ENCODE measurements at regions not wholly inside any gene's neighbourhood (a gene's known extent, or its start where the extent isn't known, plus 50 kb on each side); places are given as distances from the start of the nearest gene placed in this dataset.

GRCh38 chr1:79928901-79929300, 922.4 kb upstream of the ADGRL4 start:
- Histone ChIP-seq H3K79me1 (replicated peaks; ENCODE audit: low read length, poor library complexity, severe bottlenecking) (no peaks in the 10 kb centered on the region), H2BK15ac (ENCODE audit: low read depth, poor library complexity, severe bottlenecking) (no peak overlapping the region), H3K23ac (ENCODE audit: low read length in 2 of 2) (no peak overlapping the region), H3K9me3 (ENCODE audit: control insufficient read depth, low read length) (peaks cover 3% of the 10 kb centered on the region), H3K27me3 (ENCODE audit: control insufficient read depth in 1 of 2, insufficient read depth in 1 of 2, low read length in 2 of 2) (no peaks in the 10 kb centered on the region), H4K91ac (ENCODE audit: low read length) (no peak overlapping the region), H3K18ac (ENCODE audit: low read depth in 1 of 2, low read length in 2 of 2) (no peak overlapping the region), H3K4me3 (ENCODE audit: insufficient read depth in 1 of 2, low read depth in 1 of 2, low read length in 2 of 2) (no peak overlapping the region), H3K36me3 (ENCODE audit: control insufficient read depth in 1 of 2, insufficient read depth in 2 of 2, low read depth in 1 of 2, low read length in 2 of 2) (no peaks in the 10 kb centered on the region), H4K8ac (ENCODE audit: low read length) (no peak overlapping the region), H3K9ac (ENCODE audit: low read length) (no peak overlapping the region), H3K4ac (ENCODE audit: low read depth in 1 of 2, low read length in 2 of 2) (no peak overlapping the region), H2BK12ac (ENCODE audit: low read length in 2 of 2) (no peak overlapping the region), H2BK120ac (ENCODE audit: low read depth, low read length) (no peak overlapping the region), H3K27ac (ENCODE audit: low read length, poor library complexity, severe bottlenecking) (no peak overlapping the region), H3K14ac (ENCODE audit: low read length in 2 of 2) (no peak overlapping the region), H2AK5ac (ENCODE audit: low read length, severe bottlenecking) (no peak overlapping the region), H3K4me1 (ENCODE audit: control insufficient read depth, insufficient read depth, low read depth, low read length) (no peaks in the 10 kb centered on the region), H2BK5ac (ENCODE audit: low read depth, low read length, poor library complexity, severe bottlenecking) (no peak overlapping the region), H2AFZ (ENCODE audit: low read depth, low read length) (no peak overlapping the region), H3K4me2 (ENCODE audit: low read length, poor library complexity, severe bottlenecking) (no peak overlapping the region)
- 87% methylated on average over 2 of the region's 2 CpGs for WGBS
- DNase-seq = no peak

GRCh38 chr1:79920960-79921669, 914.6 kb upstream of the ADGRL4 start:
- Histone ChIP-seq H3K9ac (ENCODE audit: low read length) (no peak overlapping the region), H3K36me3 (ENCODE audit: control insufficient read depth in 1 of 2, insufficient read depth in 2 of 2, low read depth in 1 of 2, low read length in 2 of 2) (no peaks in the 10 kb centered on the region), H4K91ac (ENCODE audit: low read length) (no peak overlapping the region), H2AK5ac (ENCODE audit: low read length, severe bottlenecking) (no peak overlapping the region), H3K14ac (ENCODE audit: low read length in 2 of 2) (no peak overlapping the region), H3K4me3 (ENCODE audit: insufficient read depth in 1 of 2, low read depth in 1 of 2, low read length in 2 of 2) (no peak overlapping the region), H3K4ac (ENCODE audit: low read depth in 1 of 2, low read length in 2 of 2) (no peak overlapping the region), H3K79me1 (replicated peaks; ENCODE audit: low read length, poor library complexity, severe bottlenecking) (no peaks in the 10 kb centered on the region), H3K4me1 (ENCODE audit: control insufficient read depth, insufficient read depth, low read depth, low read length) (no peaks in the 10 kb centered on the region), H3K4me2 (ENCODE audit: low read length, poor library complexity, severe bottlenecking) (no peak overlapping the region), H3K18ac (ENCODE audit: low read depth in 1 of 2, low read length in 2 of 2) (no peak overlapping the region), H2AFZ (ENCODE audit: low read depth, low read length) (no peak overlapping the region), H3K27ac (ENCODE audit: low read length, poor library complexity, severe bottlenecking) (no peak overlapping the region), H2BK5ac (ENCODE audit: low read depth, low read length, poor library complexity, severe bottlenecking) (no peak overlapping the region), H2BK15ac (ENCODE audit: low read depth, poor library complexity, severe bottlenecking) (no peak overlapping the region), H3K9me3 (ENCODE audit: control insufficient read depth, low read length) (peaks cover 5% of the 10 kb centered on the region), H2BK120ac (ENCODE audit: low read depth, low read length) (no peak overlapping the region), H3K27me3 (ENCODE audit: control insufficient read depth in 1 of 2, insufficient read depth in 1 of 2, low read length in 2 of 2) (no peaks in the 10 kb centered on the region), H3K23ac (ENCODE audit: low read length in 2 of 2) (no peak overlapping the region), H4K8ac (ENCODE audit: low read length) (no peak overlapping the region), H2BK12ac (ENCODE audit: low read length in 2 of 2) (no peak overlapping the region)
- 100% methylated on average over 1 of the region's 1 CpG for WGBS
- DNase-seq = no peak

GRCh38 chr1:79914896-79915295, 908.4 kb upstream of the ADGRL4 start:
- no peak overlapping the region for H3K27ac ChIP-seq (ENCODE audit: low read length, poor library complexity, severe bottlenecking)
- no peak overlapping the region for H2BK120ac ChIP-seq (ENCODE audit: low read depth, low read length)
- H2BK15ac ChIP-seq (ENCODE audit: low read depth, poor library complexity, severe bottlenecking) = no peak overlapping the region
- no peak overlapping the region for H3K18ac ChIP-seq (ENCODE audit: low read depth in 1 of 2, low read length in 2 of 2)
- H3K14ac ChIP-seq (ENCODE audit: low read length in 2 of 2) = no peak overlapping the region
- no peaks in the 10 kb centered on the region for H3K27me3 ChIP-seq (ENCODE audit: control insufficient read depth in 1 of 2, insufficient read depth in 1 of 2, low read length in 2 of 2)
- H2BK5ac ChIP-seq (ENCODE audit: low read depth, low read length, poor library complexity, severe bottlenecking) = peak overlapping the region; percentile 76
- no peak overlapping the region for H3K4me2 ChIP-seq (ENCODE audit: low read length, poor library complexity, severe bottlenecking)
- WGBS = no CpG with 5 or more reads among the region's 1 CpG
- H3K79me1 ChIP-seq (replicated peaks; ENCODE audit: low read length, poor library complexity, severe bottlenecking) = no peaks in the 10 kb centered on the region
- no peak for DNase-seq
- no peak overlapping the region for H4K91ac ChIP-seq (ENCODE audit: low read length)
- no peak overlapping the region for H2BK12ac ChIP-seq (ENCODE audit: low read length in 2 of 2)
- no peaks in the 10 kb centered on the region for H3K36me3 ChIP-seq (ENCODE audit: control insufficient read depth in 1 of 2, insufficient read depth in 2 of 2, low read depth in 1 of 2, low read length in 2 of 2)
- H2AFZ ChIP-seq (ENCODE audit: low read depth, low read length) = no peak overlapping the region
- H3K4me1 ChIP-seq (ENCODE audit: control insufficient read depth, insufficient read depth, low read depth, low read length) = no peaks in the 10 kb centered on the region
- H3K4me3 ChIP-seq (ENCODE audit: insufficient read depth in 1 of 2, low read depth in 1 of 2, low read length in 2 of 2) = no peak overlapping the region
- no peak overlapping the region for H3K9ac ChIP-seq (ENCODE audit: low read length)
- peaks cover 4% of the 10 kb centered on the region for H3K9me3 ChIP-seq (ENCODE audit: control insufficient read depth, low read length)
- no peak overlapping the region for H3K4ac ChIP-seq (ENCODE audit: low read depth in 1 of 2, low read length in 2 of 2)
- H4K8ac ChIP-seq (ENCODE audit: low read length) = no peak overlapping the region
- no peak overlapping the region for H3K23ac ChIP-seq (ENCODE audit: low read length in 2 of 2)
- H2AK5ac ChIP-seq (ENCODE audit: low read length, severe bottlenecking) = no peak overlapping the region

- H3K4me1 ChIP-seq (ENCODE audit: control insufficient read depth, insufficient read depth, low read depth, low read length) = no peaks in the 10 kb centered on the region
- no peak overlapping the region for H3K27ac ChIP-seq (ENCODE audit: low read length, poor library complexity, severe bottlenecking)
- H3K23ac ChIP-seq (ENCODE audit: low read length in 2 of 2) = no peak overlapping the region
- peaks cover 4% of the 10 kb centered on the region for H3K9me3 ChIP-seq (ENCODE audit: control insufficient read depth, low read length)
- H3K9ac ChIP-seq (ENCODE audit: low read length) = no peak overlapping the region
- H2AFZ ChIP-seq (ENCODE audit: low read depth, low read length) = no peak overlapping the region
- no peak overlapping the region for H3K4me3 ChIP-seq (ENCODE audit: insufficient read depth in 1 of 2, low read depth in 1 of 2, low read length in 2 of 2)
- H4K91ac ChIP-seq (ENCODE audit: low read length) = no peak overlapping the region
- H3K36me3 ChIP-seq (ENCODE audit: control insufficient read depth in 1 of 2, insufficient read depth in 2 of 2, low read depth in 1 of 2, low read length in 2 of 2) = no peaks in the 10 kb centered on the region
- no peak overlapping the region for H3K4me2 ChIP-seq (ENCODE audit: low read length, poor library complexity, severe bottlenecking)
- H2BK120ac ChIP-seq (ENCODE audit: low read depth, low read length) = no peak overlapping the region
- H2BK5ac ChIP-seq (ENCODE audit: low read depth, low read length, poor library complexity, severe bottlenecking) = no peak overlapping the region
- WGBS = no CpG with 5 or more reads among the region's 4 CpGs
- no peak overlapping the region for H2BK15ac ChIP-seq (ENCODE audit: low read depth, poor library complexity, severe bottlenecking)
- no peak overlapping the region for H2AK5ac ChIP-seq (ENCODE audit: low read length, severe bottlenecking)
- H3K4ac ChIP-seq (ENCODE audit: low read depth in 1 of 2, low read length in 2 of 2) = no peak overlapping the region
- peak; percentile 40 for DNase-seq
- no peak overlapping the region for H2BK12ac ChIP-seq (ENCODE audit: low read length in 2 of 2)
- H3K79me1 ChIP-seq (replicated peaks; ENCODE audit: low read length, poor library complexity, severe bottlenecking) = no peaks in the 10 kb centered on the region
- no peaks in the 10 kb centered on the region for H3K27me3 ChIP-seq (ENCODE audit: control insufficient read depth in 1 of 2, insufficient read depth in 1 of 2, low read length in 2 of 2)
- no peak overlapping the region for H3K14ac ChIP-seq (ENCODE audit: low read length in 2 of 2)
- no peak overlapping the region for H4K8ac ChIP-seq (ENCODE audit: low read length)
- H3K18ac ChIP-seq (ENCODE audit: low read depth in 1 of 2, low read length in 2 of 2) = no peak overlapping the region
These were observed 906.3 kb upstream of the ADGRL4 start for GRCh38 chr1:79912813-79913212.

Data from mesenchymal stem cell (in vitro differentiated cells and primary cell).